Nephron progenitor cell (in vitro differentiated cells): ENCODE measurements at regions not wholly inside any gene's neighbourhood (a gene's known extent, or its start where the extent isn't known, plus 50 kb on each side); places are given as distances from the start of the nearest gene placed in this dataset.

Experiments used
- DNase-seq: peaks from one replicate; pipeline ENCODE4 v3.0.0; 2021
- H3K27ac Mint-ChIP-seq: 2 replicates; pipeline ENCODE4 v1.8.0; 2021; ENCODE audit warnings: mild to moderate bottlenecking, moderate library complexity, mixed read lengths
- H3K27me3 Mint-ChIP-seq: 2 replicates; pipeline ENCODE4 v1.8.0; 2021; ENCODE audit warnings: mild to moderate bottlenecking, low read depth, mixed read lengths; ENCODE audit not compliant: poor library complexity
- H3K36me3 Mint-ChIP-seq: 2 replicates; pipeline ENCODE4 v1.8.0; 2021; ENCODE audit warnings: low read depth, mixed read lengths
- H3K4me1 Mint-ChIP-seq: 2 replicates; pipeline ENCODE4 v1.8.0; 2021; ENCODE audit warnings: mixed read lengths
- H3K4me3 Mint-ChIP-seq: 2 replicates; pipeline ENCODE4 v1.8.0; 2021; ENCODE audit warnings: mild to moderate bottlenecking, moderate library complexity, mixed read lengths
- H3K9me3 Mint-ChIP-seq: 2 replicates; pipeline ENCODE4 v1.8.0; 2021; ENCODE audit warnings: mild to moderate bottlenecking, moderate library complexity, mixed read lengths
- CTCF ChIP-seq: fragments of 200-600 bp; sonication (generic); IDR thresholded peaks from 2 replicates; pipeline ENCODE4 v1.5.0; 2021; ENCODE audit warnings: antibody characterized with exemption

- H3K27me3 Mint-ChIP-seq = peaks cover 17% of the 10 kb centered on the region
- no peaks in the 10 kb centered on the region for H3K9me3 Mint-ChIP-seq
- DNase-seq = no peak
- no peaks in the 10 kb centered on the region for H3K36me3 Mint-ChIP-seq
- no peak for TF ChIP-seq CTCF
- H3K4me1 Mint-ChIP-seq = peaks cover 23% of the 10 kb centered on the region
- no peak overlapping the region for H3K4me3 Mint-ChIP-seq
- H3K27ac Mint-ChIP-seq = no peak overlapping the region
Measured at GRCh38 chr17:73994946-73995345, 208.5 kb upstream of the RPL38 start.

- no peak for DNase-seq
- Mint-ChIP-seq H3K9me3 (no peaks in the 10 kb centered on the region), H3K4me3 (no peak overlapping the region), H3K27ac (no peak overlapping the region), H3K36me3 (no peaks in the 10 kb centered on the region), H3K27me3 (peaks cover 15% of the 10 kb centered on the region), H3K4me1 (peaks cover 18% of the 10 kb centered on the region)
- TF ChIP-seq CTCF = no peak
Measured at GRCh38 chr17:73997059-73997458, 206.4 kb upstream of the RPL38 start.

GRCh38 chr17:73998249-73998648 lies 205.2 kb upstream of the RPL38 start:
- Mint-ChIP-seq H3K4me3 (no peak overlapping the region), H3K4me1 (peaks cover 18% of the 10 kb centered on the region), H3K27ac (no peak overlapping the region), H3K36me3 (no peaks in the 10 kb centered on the region), H3K27me3 (peaks cover 7% of the 10 kb centered on the region), H3K9me3 (no peaks in the 10 kb centered on the region)
- TF ChIP-seq CTCF = no peak
- no peak for DNase-seq

GRCh38 chr17:73998653-73999645 lies 204.5 kb upstream of the RPL38 start:
- Mint-ChIP-seq H3K36me3 (no peaks in the 10 kb centered on the region), H3K27ac (no peak overlapping the region), H3K27me3 (peaks cover 7% of the 10 kb centered on the region), H3K4me1 (peaks cover 21% of the 10 kb centered on the region), H3K9me3 (no peaks in the 10 kb centered on the region), H3K4me3 (no peak overlapping the region)
- peak; percentile 76 for DNase-seq
- TF ChIP-seq CTCF = peak; percentile 72

- TF ChIP-seq CTCF = no peak
- H3K27ac Mint-ChIP-seq = no peak overlapping the region
- no peaks in the 10 kb centered on the region for H3K9me3 Mint-ChIP-seq
- peaks cover 12% of the 10 kb centered on the region for H3K27me3 Mint-ChIP-seq
- no peaks in the 10 kb centered on the region for H3K36me3 Mint-ChIP-seq
- H3K4me1 Mint-ChIP-seq = peaks cover 34% of the 10 kb centered on the region
- DNase-seq = no peak
- H3K4me3 Mint-ChIP-seq = no peak overlapping the region
Measured at GRCh38 chr17:74001145-74001544, 202.3 kb upstream of the RPL38 start.

- Mint-ChIP-seq H3K4me1 (peaks cover 34% of the 10 kb centered on the region), H3K27ac (no peak overlapping the region), H3K9me3 (no peaks in the 10 kb centered on the region), H3K36me3 (no peaks in the 10 kb centered on the region), H3K4me3 (no peak overlapping the region), H3K27me3 (peaks cover 12% of the 10 kb centered on the region)
- TF ChIP-seq CTCF = no peak
- no peak for DNase-seq
Measured at GRCh38 chr17:74002241-74002640, 201.2 kb upstream of the RPL38 start.
